ENCODE measurements at regions not wholly inside any gene's neighbourhood (a gene's known extent, or its start where the extent isn't known, plus 50 kb on each side); places are given as distances from the start of the nearest gene placed in this dataset.

GRCh38 chr10:76763376-76763775, 874.2 kb downstream of the KCNMA1 start:
- Histone ChIP-seq H3K36me3 (ENCODE audit: control insufficient read depth, insufficient read depth, low read length) (no peaks in the 10 kb centered on the region), H3K9me3 (ENCODE audit: control insufficient read depth, low read length) (no peaks in the 10 kb centered on the region), H3K79me2 (no peaks in the 10 kb centered on the region), H3K4me2 (ENCODE audit: low read length) (no peak overlapping the region), H3K27me3 (ENCODE audit: control insufficient read depth, insufficient read depth, low read length) (no peaks in the 10 kb centered on the region), H3K9ac (no peak overlapping the region), H2AFZ (no peak overlapping the region), H3K4me1 (no peaks in the 10 kb centered on the region), H3K27ac (no peak overlapping the region), H3K4me3 (ENCODE audit: low read depth, low read length) (no peak overlapping the region)
- TF ChIP-seq CTCF (IDR thresholded peaks at IDR 0.05): no peak

GRCh38 chr10:76759681-76760080, 877.9 kb downstream of the KCNMA1 start:
- no peak overlapping the region for H2AFZ ChIP-seq
- no peaks in the 10 kb centered on the region for H3K27me3 ChIP-seq (ENCODE audit: control insufficient read depth, insufficient read depth, low read length)
- TF ChIP-seq CTCF (IDR thresholded peaks at IDR 0.05): no peak
- H3K4me1 ChIP-seq: no peaks in the 10 kb centered on the region
- H3K79me2 ChIP-seq: no peaks in the 10 kb centered on the region
- H3K27ac ChIP-seq: no peak overlapping the region
- no peaks in the 10 kb centered on the region for H3K36me3 ChIP-seq (ENCODE audit: control insufficient read depth, insufficient read depth, low read length)
- H3K9ac ChIP-seq: no peak overlapping the region
- H3K4me3 ChIP-seq (ENCODE audit: low read depth, low read length): no peak overlapping the region
- H3K4me2 ChIP-seq (ENCODE audit: low read length): no peak overlapping the region
- no peaks in the 10 kb centered on the region for H3K9me3 ChIP-seq (ENCODE audit: control insufficient read depth, low read length)

- no peaks in the 10 kb centered on the region for H3K9me3 ChIP-seq (ENCODE audit: control insufficient read depth, low read length)
- H3K27me3 ChIP-seq (ENCODE audit: control insufficient read depth, insufficient read depth, low read length): no peaks in the 10 kb centered on the region
- no peak overlapping the region for H3K4me2 ChIP-seq (ENCODE audit: low read length)
- no peak overlapping the region for H3K4me3 ChIP-seq (ENCODE audit: low read depth, low read length)
- no peaks in the 10 kb centered on the region for H3K79me2 ChIP-seq
- no peak overlapping the region for H3K27ac ChIP-seq
- H3K4me1 ChIP-seq: no peaks in the 10 kb centered on the region
- no peak for TF ChIP-seq CTCF (IDR thresholded peaks at IDR 0.05)
- no peak overlapping the region for H2AFZ ChIP-seq
- no peak overlapping the region for H3K9ac ChIP-seq
- H3K36me3 ChIP-seq (ENCODE audit: control insufficient read depth, insufficient read depth, low read length): no peaks in the 10 kb centered on the region
Observed at GRCh38 chr10:76743169-76743568, 894.4 kb downstream of the KCNMA1 start.

- Histone ChIP-seq H3K9ac (no peak overlapping the region), H3K4me3 (ENCODE audit: low read depth, low read length) (no peak overlapping the region)
Observed at GRCh38 chr10:76740514-76740913, 897.1 kb downstream of the KCNMA1 start.

More at GRCh38 chr10:76740514-76740913, 897.1 kb downstream of the KCNMA1 start:
- no peak overlapping the region for H3K4me2 ChIP-seq (ENCODE audit: low read length)
- H3K27me3 ChIP-seq (ENCODE audit: control insufficient read depth, insufficient read depth, low read length): no peaks in the 10 kb centered on the region
- no peak overlapping the region for H2AFZ ChIP-seq
- H3K27ac ChIP-seq: no peak overlapping the region
- no peaks in the 10 kb centered on the region for H3K79me2 ChIP-seq
- H3K4me1 ChIP-seq: no peaks in the 10 kb centered on the region
- no peak for TF ChIP-seq CTCF (IDR thresholded peaks at IDR 0.05)
- no peaks in the 10 kb centered on the region for H3K36me3 ChIP-seq (ENCODE audit: control insufficient read depth, insufficient read depth, low read length)
- H3K9me3 ChIP-seq (ENCODE audit: control insufficient read depth, low read length): no peaks in the 10 kb centered on the region

All from parathyroid adenoma (tissue), 2 donors.